Neural progenitor cell (in vitro differentiated cells): ENCODE measurements at regions not wholly inside any gene's neighbourhood (a gene's known extent, or its start where the extent isn't known, plus 50 kb on each side); places are given as distances from the start of the nearest gene placed in this dataset.

Experiments used
- CTCF ChIP-seq: fragments of 200-600 bp; sonication (generic); IDR thresholded peaks from 2 replicates; pipeline ENCODE4 v1.5.1; 2017; ENCODE audit warnings: antibody characterized with exemption, mild to moderate bottlenecking
- EZH2 ChIP-seq: fragments of 200-600 bp; sonication (generic); IDR thresholded peaks from 2 replicates; pipeline ENCODE4 v1.6.1; 2017; ENCODE audit warnings: antibody characterized with exemption, mild to moderate bottlenecking, moderate library complexity
- EZH2phosphoT487 ChIP-seq: fragments of 200-600 bp; sonication (generic); IDR thresholded peaks from 2 replicates; pipeline ENCODE4 v1.6.1; 2017; ENCODE audit warnings: antibody characterized with exemption

- TF ChIP-seq CTCF (peak; percentile 61), EZH2phosphoT487 (no peak), EZH2 (no peak)
Observed at GRCh38 chr5:18281947-18282581, 647.8 kb downstream of the TAF11L14 start.
